CD4-positive, alpha-beta T cell treated with Interleukin-1 beta for 1 hour (primary cell): ENCODE measurements at regions not wholly inside any gene's neighbourhood (a gene's known extent, or its start where the extent isn't known, plus 50 kb on each side); places are given as distances from the start of the nearest gene placed in this dataset.

ENCODE experiments used
- DNase-seq, 2 donors: peaks; one replicate each; pipeline ENCODE4 v3.0.0-alpha.2; 2020 to 2022

- no peak for DNase-seq
Measured at GRCh38 chr15:96538491-96538890, 208.0 kb downstream of the NR2F2 start.

GRCh38 chr15:96540283-96540682 is 209.8 kb downstream of the NR2F2 start:
- no peak for DNase-seq

GRCh38 chr15:96542130-96542770 is 211.8 kb downstream of the NR2F2 start:
- no peak for DNase-seq

- DNase-seq, result no peak
Measured at GRCh38 chr15:96544162-96544756, 213.8 kb downstream of the NR2F2 start.

GRCh38 chr15:96549136-96549535 is 218.6 kb downstream of the NR2F2 start:
- no peak for DNase-seq

GRCh38 chr15:96551196-96551595 is 220.7 kb downstream of the NR2F2 start:
- DNase-seq, result no peak

- DNase-seq, result no peak
Measured at GRCh38 chr15:96551722-96552121, 221.2 kb downstream of the NR2F2 start.

GRCh38 chr15:96553006-96553405 is 222.5 kb downstream of the NR2F2 start:
- DNase-seq, result no peak

- no peak for DNase-seq
Measured at GRCh38 chr15:96553451-96553850, 223.0 kb downstream of the NR2F2 start.

- no peak for DNase-seq
Measured at GRCh38 chr15:96553931-96554330, 223.4 kb downstream of the NR2F2 start.

- no peak for DNase-seq
Measured at GRCh38 chr15:96554541-96554940, 224.0 kb downstream of the NR2F2 start.

- no peak for DNase-seq
Measured at GRCh38 chr15:96559087-96559486, 228.6 kb downstream of the NR2F2 start.

- no peak for DNase-seq
Measured at GRCh38 chr15:96559631-96560030, 229.1 kb downstream of the NR2F2 start.

- no peak for DNase-seq
Measured at GRCh38 chr15:96560246-96560895, 229.9 kb downstream of the NR2F2 start.

GRCh38 chr15:96561593-96561992 is 231.1 kb downstream of the NR2F2 start:
- no peak for DNase-seq

- no peak for DNase-seq
Measured at GRCh38 chr15:96564546-96564945, 234.0 kb downstream of the NR2F2 start.

GRCh38 chr15:96565266-96565665 is 234.8 kb downstream of the NR2F2 start:
- no peak for DNase-seq

GRCh38 chr15:96574782-96575181 is 244.3 kb downstream of the NR2F2 start:
- DNase-seq, result no peak

- no peak for DNase-seq
Measured at GRCh38 chr15:96576596-96576995, 246.1 kb downstream of the NR2F2 start.

GRCh38 chr15:96578393-96578792 is 247.9 kb downstream of the NR2F2 start:
- DNase-seq, result no peak

- no peak for DNase-seq
Measured at GRCh38 chr15:96581371-96581770, 250.9 kb downstream of the NR2F2 start.

GRCh38 chr15:96582473-96582872 is 252.0 kb downstream of the NR2F2 start:
- DNase-seq, result no peak

GRCh38 chr15:96583671-96584070 is 253.2 kb downstream of the NR2F2 start:
- DNase-seq, result no peak
